PC-3 (cell line): ENCODE measurements at regions not wholly inside any gene's neighbourhood (a gene's known extent, or its start where the extent isn't known, plus 50 kb on each side); places are given as distances from the start of the nearest gene placed in this dataset.
"Not testable (repeated sequence)": the region's sequence is repeated elsewhere in the genome, so short reads cannot be mapped to it uniquely, and the experiment has no call there.

Source experiments
- ATAC-seq: fragments of 200-7000 bp; cut with Tn5 transposase; 2 replicates; pipeline ENCODE4 v1.9.1; 2020; ENCODE audit warnings: mild to moderate bottlenecking, moderate library complexity
- BruUV-seq: library from RNA; stranded (reverse); fragments of 400-500 nt; replicated peaks from 2 replicates; lab custom pipeline; 2021; lab: Mats Ljungman, UMichigan
- CTCF ChIA-PET: fragments of 300-600 bp; sonication (Branson Sonifier 250); formaldehyde crosslinking; loops from one replicate; lab custom pipeline; 2022; ENCODE audit warnings: antibody characterized with exemption; lab: Charles Lee
- POLR2A ChIA-PET: fragments of 300-600 bp; sonication (Branson Sonifier 250); formaldehyde crosslinking; loops from one replicate; lab custom pipeline; 2022; ENCODE audit warnings: antibody characterized with exemption; ENCODE audit not compliant: unreplicated experiment; lab: Charles Lee
- DNase-seq: peaks from one replicate; pipeline ENCODE4 v3.0.0-alpha.2; 2015
- H2AFZ ChIP-seq: fragments of 300-600 bp; sonication (generic); 2 replicates; pipeline ENCODE4 v1.6.0; 2016; ENCODE audit warnings: antibody characterized with exemption, low read length
- H3F3A ChIP-seq: fragments of 300-600 bp; sonication (generic); one replicate; pipeline ENCODE4 v1.6.0; 2017; ENCODE audit warnings: antibody characterized with exemption, low read length, control low read depth, mild to moderate bottlenecking; ENCODE audit not compliant: unreplicated experiment
- H3K27ac ChIP-seq: fragments of 300-600 bp; sonication (generic); 2 replicates; pipeline ENCODE4 v1.5.1; 2016; ENCODE audit warnings: mild to moderate bottlenecking, low read length
- H3K27me3 ChIP-seq: fragments of 300-600 bp; sonication (generic); 2 replicates; pipeline ENCODE4 v1.6.1; 2016; ENCODE audit warnings: low read length, mixed read lengths
- H3K36me3 ChIP-seq: fragments of 300-600 bp; sonication (generic); 2 replicates; pipeline ENCODE4 v1.6.1; 2016; ENCODE audit warnings: low read depth, mixed run types, low read length, mixed read lengths
- H3K4me1 ChIP-seq: fragments of 300-600 bp; sonication (generic); 2 replicates; pipeline ENCODE4 v1.5.1; 2016; ENCODE audit warnings: low read length; ENCODE audit not compliant: insufficient read depth
- H3K4me2 ChIP-seq: fragments of 300-600 bp; sonication (generic); 2 replicates; pipeline ENCODE4 v1.6.0; 2016; ENCODE audit warnings: low read length
- H3K4me3 ChIP-seq: fragments of 300-600 bp; sonication (generic); 2 replicates; pipeline ENCODE4 v1.5.1; 2016; ENCODE audit warnings: mild to moderate bottlenecking, low read length, mixed read lengths
- H3K79me2 ChIP-seq: fragments of 300-600 bp; sonication (generic); 2 replicates; pipeline ENCODE4 v1.6.1; 2017; ENCODE audit warnings: low read length, mixed read lengths
- H3K9ac ChIP-seq: fragments of 300-600 bp; sonication (generic); 2 replicates; pipeline ENCODE4 v1.6.0; 2016; ENCODE audit warnings: mild to moderate bottlenecking, low read length
- H3K9me2 ChIP-seq: fragments of 300-600 bp; sonication (generic); replicated peaks from 2 replicates; pipeline ENCODE4 v1.6.1; 2016; ENCODE audit warnings: mixed run types, low read length, mixed read lengths
- H3K9me3 ChIP-seq: fragments of 300-600 bp; sonication (generic); 2 replicates; pipeline ENCODE4 v1.6.1; 2016; ENCODE audit warnings: low read length, mixed read lengths
- H4K20me1 ChIP-seq: fragments of 300-600 bp; sonication (generic); 2 replicates; pipeline ENCODE4 v1.6.1; 2016; ENCODE audit warnings: low read length, mixed read lengths
- CTCF ChIP-seq: fragments of 300-600 bp; sonication (generic); conservative IDR thresholded peaks from 2 replicates; pipeline ENCODE4 v1.5.1; 2017; ENCODE audit warnings: antibody characterized with exemption, low read depth, mild to moderate bottlenecking, low read length
- EZH2 ChIP-seq: fragments of 300-600 bp; sonication (generic); IDR thresholded peaks from one replicate; pipeline ENCODE4 v1.6.1; 2017; ENCODE audit warnings: antibody characterized with exemption, mild to moderate bottlenecking, low read length; ENCODE audit not compliant: unreplicated experiment
- EZH2phosphoT487 ChIP-seq: fragments of 300-600 bp; sonication (generic); IDR thresholded peaks from 2 replicates; pipeline ENCODE4 v1.6.1; 2018; ENCODE audit warnings: mild to moderate bottlenecking, antibody characterized with exemption, low read length, borderline replicate concordance
- intact Hi-C: fragments of 100-400 bp; cut with micrococcal nuclease; formaldehyde crosslinking; loops from 2 replicates; pipeline ENCODE4 v1.9.0; 2023

GRCh38 chrX:445727-446126, 59.0 kb upstream of the PPP2R3B start:
- no TSS peak for BruUV-seq
- TF ChIP-seq EZH2 (no peak), CTCF (no peak), EZH2phosphoT487 (no peak)
- Histone ChIP-seq H3K27me3 (peaks cover 9% of the 10 kb centered on the region), H3K4me2 (no peak overlapping the region), H4K20me1 (no peaks in the 10 kb centered on the region), H3K9me3 (no peaks in the 10 kb centered on the region), H3K9me2 (no peaks in the 10 kb centered on the region), H3K27ac (no peak overlapping the region), H3K4me1 (no peaks in the 10 kb centered on the region), H3K36me3 (no peaks in the 10 kb centered on the region), H3F3A (no peaks in the 10 kb centered on the region), H2AFZ (no peak overlapping the region), H3K79me2 (no peaks in the 10 kb centered on the region), H3K4me3 (no peak overlapping the region), H3K9ac (no peak overlapping the region)
- intact Hi-C loops = no loop called here
- CTCF ChIA-PET = no interaction called here
- POLR2A ChIA-PET = no interaction called here
- DNase-seq (no peak), ATAC-seq (no peak)

DNA sequence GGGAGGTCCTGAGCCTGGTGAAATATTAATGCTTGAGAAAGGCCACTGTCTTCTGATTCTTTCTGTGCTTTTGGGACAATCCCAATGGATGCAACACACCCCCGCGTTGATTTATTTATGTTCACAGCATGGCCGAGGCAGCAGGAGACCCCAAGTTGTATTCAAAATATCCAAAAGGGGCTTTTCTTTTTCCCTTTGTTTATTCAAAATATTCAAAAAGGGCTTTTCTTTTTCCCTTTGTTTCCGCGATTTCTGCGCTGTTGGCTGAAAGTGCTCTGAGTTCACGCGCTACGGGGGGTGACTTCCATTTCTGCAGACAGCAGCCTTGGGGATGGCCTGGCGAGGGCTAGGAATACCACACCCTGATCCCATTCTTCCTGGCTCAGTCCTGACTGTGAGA, 59.5 kb upstream of the PPP2R3B start:
- no peak for ATAC-seq
- H3K36me3 ChIP-seq = no peaks in the 10 kb centered on the region
- CTCF ChIA-PET = no interaction called here

GRCh38 chrX:447052-447451, 60.3 kb upstream of the PPP2R3B start:
- TF ChIP-seq CTCF (no peak), EZH2 (no peak), EZH2phosphoT487 (no peak)
- CTCF ChIA-PET = no interaction called here
- Histone ChIP-seq H4K20me1 (no peaks in the 10 kb centered on the region), H3K79me2 (no peaks in the 10 kb centered on the region), H3K4me3 (no peak overlapping the region), H3K9ac (no peak overlapping the region), H3F3A (no peaks in the 10 kb centered on the region), H3K9me3 (no peaks in the 10 kb centered on the region), H3K27ac (no peak overlapping the region), H3K4me1 (no peaks in the 10 kb centered on the region), H3K4me2 (no peak overlapping the region), H3K36me3 (no peaks in the 10 kb centered on the region), H2AFZ (no peak overlapping the region), H3K27me3 (peaks cover 9% of the 10 kb centered on the region), H3K9me2 (no peaks in the 10 kb centered on the region)
- no peak for ATAC-seq
- POLR2A ChIA-PET = no interaction called here
- intact Hi-C loops = no loop called here
- no peak for DNase-seq
- BruUV-seq = no TSS peak

More for the DNA sequence above, 59.5 kb upstream of the PPP2R3B start:
- BruUV-seq = no TSS peak
- Histone ChIP-seq H3K9me3 (no peaks in the 10 kb centered on the region), H3K4me1 (no peaks in the 10 kb centered on the region), H3K9me2 (no peaks in the 10 kb centered on the region), H3K4me2 (no peak overlapping the region), H3K27ac (no peak overlapping the region), H3K27me3 (peaks cover 9% of the 10 kb centered on the region), H4K20me1 (no peaks in the 10 kb centered on the region), H3K9ac (no peak overlapping the region), H2AFZ (no peak overlapping the region), H3K79me2 (no peaks in the 10 kb centered on the region), H3F3A (no peaks in the 10 kb centered on the region), H3K4me3 (no peak overlapping the region)
- intact Hi-C loops = no loop called here
- POLR2A ChIA-PET = no interaction called here
- TF ChIP-seq EZH2 (no peak), EZH2phosphoT487 (no peak), CTCF (no peak)
- no peak for DNase-seq

DNA sequence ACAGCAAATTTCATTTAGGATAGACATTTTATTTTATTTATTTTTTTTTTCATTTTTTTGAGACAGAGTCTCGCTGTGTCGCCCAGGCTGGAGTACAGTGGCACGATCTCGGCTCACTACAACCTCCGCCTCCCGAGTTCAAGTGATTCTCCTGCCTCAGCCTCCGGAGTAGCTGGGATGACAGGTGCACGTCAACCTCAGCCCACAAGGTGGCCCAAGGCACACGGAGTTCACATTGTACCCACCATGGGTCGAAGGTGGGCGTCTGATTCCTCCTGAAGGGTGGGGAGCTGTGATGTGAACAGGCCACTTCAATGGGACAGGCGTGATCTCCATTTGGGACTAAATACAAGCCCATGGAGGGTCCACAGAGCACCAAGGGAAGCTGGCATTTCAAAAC, 65.0 kb upstream of the PPP2R3B start:
- H3K36me3 ChIP-seq, H3K79me2 ChIP-seq, H3K4me3 ChIP-seq, H3F3A ChIP-seq, BruUV-seq, H3K27ac ChIP-seq, H3K9me3 ChIP-seq, intact Hi-C loops, ATAC-seq, DNase-seq, H3K9ac ChIP-seq, H3K4me2 ChIP-seq, H3K9me2 ChIP-seq, CTCF ChIA-PET, H3K4me1 ChIP-seq, H4K20me1 ChIP-seq, H2AFZ ChIP-seq, POLR2A ChIA-PET, H3K27me3 ChIP-seq: not testable (repeated sequence)
